IMR-90 (cell line): ENCODE measurements at regions not wholly inside any gene's neighbourhood (a gene's known extent, or its start where the extent isn't known, plus 50 kb on each side); places are given as distances from the start of the nearest gene placed in this dataset.

ENCODE experiments used
- ATAC-seq: fragments of 200-7000 bp; cut with Tn5 transposase; 2 replicates; pipeline ENCODE4 v1.9.1; 2020; ENCODE audit warnings: low read depth, mild to moderate bottlenecking, moderate library complexity
- BruUV-seq: library from RNA; stranded (reverse); fragments of 400-500 nt; replicated peaks from 2 replicates; lab custom pipeline; 2021; lab: Mats Ljungman, UMichigan
- CTCF ChIA-PET: fragments of 300-600 bp; formaldehyde crosslinking; extraction: SDS; loops from one replicate; lab custom pipeline; 2021; ENCODE audit warnings: antibody characterized with exemption; lab: Yijun Ruan, JAX
- POLR2A ChIA-PET: fragments of 300-600 bp; sonication (Branson Sonifier 250); formaldehyde crosslinking; loops from one replicate; lab custom pipeline; 2022; ENCODE audit warnings: antibody characterized with exemption; ENCODE audit not compliant: unreplicated experiment; lab: Charles Lee
- DNase-seq: peaks from one replicate; pipeline ENCODE4 v3.0.0; 2013
- H2AFZ ChIP-seq: replicated peaks from 2 replicates; pipeline ENCODE3; 2013; ENCODE audit warnings: low read length, mild to moderate bottlenecking; ENCODE audit not compliant: poor library complexity
- H2AK5ac ChIP-seq: 2 replicates; pipeline ENCODE4 v1.6.1; 2013; ENCODE audit warnings: low read depth, low read length, inconsistent platforms
- H2AK9ac ChIP-seq: replicated peaks from 2 replicates; pipeline ENCODE3; 2013; ENCODE audit warnings: mild to moderate bottlenecking, low read depth, low read length, moderate library complexity; ENCODE audit not compliant: poor library complexity
- H2BK120ac ChIP-seq: 2 replicates; pipeline ENCODE4 v1.6.1; 2013; ENCODE audit warnings: low read depth, low read length, inconsistent platforms
- H2BK15ac ChIP-seq: 3 replicates; pipeline ENCODE4 v1.6.1; 2013; ENCODE audit warnings: low read depth, low read length, inconsistent platforms
- H2BK20ac ChIP-seq: 2 replicates; pipeline ENCODE4 v1.6.1; 2013; ENCODE audit warnings: low read depth, mild to moderate bottlenecking, inconsistent platforms, low read length, moderate library complexity
- H2BK5ac ChIP-seq: 2 replicates; pipeline ENCODE4 v1.6.1; 2013; ENCODE audit warnings: mild to moderate bottlenecking, low read depth, low read length, inconsistent platforms; ENCODE audit not compliant: poor library complexity, severe bottlenecking
- H3K14ac ChIP-seq: replicated peaks from 2 replicates; pipeline ENCODE4 v1.6.1; 2013; ENCODE audit warnings: low read depth, low read length, inconsistent platforms
- H3K18ac ChIP-seq: 2 replicates; pipeline ENCODE4 v1.6.1; 2013; ENCODE audit warnings: low read depth, low read length, control low read depth
- H3K23ac ChIP-seq: 2 replicates; pipeline ENCODE4 v1.6.1; 2013; ENCODE audit warnings: low read depth, low read length, inconsistent platforms
- H3K27ac ChIP-seq: 2 replicates; pipeline ENCODE4 v1.5.1; 2013; ENCODE audit warnings: mild to moderate bottlenecking, control low read depth, low read length; ENCODE audit not compliant: insufficient read depth
- H3K27me3 ChIP-seq: 2 replicates; pipeline ENCODE4 v1.6.1; 2013; ENCODE audit warnings: low read length; ENCODE audit not compliant: control insufficient read depth, insufficient read depth
- H3K36me3 ChIP-seq: 2 replicates; pipeline ENCODE4 v1.6.1; 2013; ENCODE audit warnings: low read length, mixed read lengths; ENCODE audit not compliant: control insufficient read depth, insufficient read depth
- H3K4ac ChIP-seq: 2 replicates; pipeline ENCODE4 v1.6.1; 2013; ENCODE audit warnings: low read depth, low read length, inconsistent platforms
- H3K4me1 ChIP-seq: 2 replicates; pipeline ENCODE4 v1.6.1; 2013; ENCODE audit warnings: low read length, mixed read lengths; ENCODE audit not compliant: control insufficient read depth, insufficient read depth
- H3K4me2 ChIP-seq: 2 replicates; pipeline ENCODE4 v1.6.1; 2013; ENCODE audit warnings: low read depth, mild to moderate bottlenecking, control low read depth, low read length, moderate library complexity
- H3K4me3 ChIP-seq: 2 replicates; pipeline ENCODE4 v1.5.1; 2013; ENCODE audit warnings: low read depth, mild to moderate bottlenecking, control low read depth, low read length, moderate library complexity; ENCODE audit not compliant: insufficient read depth
- H3K56ac ChIP-seq: 2 replicates; pipeline ENCODE4 v1.6.1; 2013; ENCODE audit warnings: low read length, inconsistent platforms; ENCODE audit not compliant: insufficient read depth; ENCODE audit errors: extremely low read depth
- H3K79me1 ChIP-seq, 2 experiments: 2 replicates each; pipeline ENCODE4 v1.6.1; 2013; ENCODE audit warnings: low read length in 2 of 2, inconsistent platforms in 1 of 2, low read depth in 1 of 2
- H3K9ac ChIP-seq: 2 replicates; pipeline ENCODE4 v1.6.1; 2013; ENCODE audit warnings: low read depth, low read length, control low read depth
- H3K9me1 ChIP-seq: 2 replicates; pipeline ENCODE4 v1.6.1; 2013; ENCODE audit warnings: low read length, inconsistent platforms; ENCODE audit not compliant: insufficient read depth
- H3K9me3 ChIP-seq: 2 replicates; pipeline ENCODE4 v1.6.1; 2013; ENCODE audit warnings: low read length; ENCODE audit not compliant: control insufficient read depth, insufficient read depth
- H4K20me1 ChIP-seq: 2 replicates; pipeline ENCODE4 v1.6.1; 2013; ENCODE audit warnings: low read length, inconsistent platforms; ENCODE audit not compliant: insufficient read depth
- H4K5ac ChIP-seq: 2 replicates; pipeline ENCODE4 v1.6.1; 2013; ENCODE audit warnings: mild to moderate bottlenecking, low read depth, low read length, control low read depth
- H4K8ac ChIP-seq, 2 experiments: 2 replicates each; pipeline ENCODE4 v1.6.1; 2013; ENCODE audit warnings: low read depth in 2 of 2, low read length in 2 of 2, control low read depth in 1 of 2, inconsistent platforms in 1 of 2
- H4K91ac ChIP-seq: 2 replicates; pipeline ENCODE4 v1.6.1; 2013; ENCODE audit warnings: low read depth, low read length, inconsistent platforms; ENCODE audit not compliant: insufficient read depth
- FOS ChIP-seq: fragments of 150-350 bp; IDR thresholded peaks from 2 replicates; pipeline ENCODE4 v1.6.1; 2016; ENCODE audit warnings: low read depth, low read length
- MAFK ChIP-seq: IDR thresholded peaks from 2 replicates; pipeline ENCODE4 v1.6.1; 2012; ENCODE audit warnings: low read depth, low read length, improper control_type of control experiment
- RAD21 ChIP-seq: IDR thresholded peaks from 2 replicates; pipeline ENCODE4 v1.6.1; 2012; ENCODE audit warnings: low read length, improper control_type of control experiment
- RFX5 ChIP-seq: IDR thresholded peaks from 2 replicates; pipeline ENCODE4 v1.8.0; 2012; ENCODE audit warnings: low read depth, mild to moderate bottlenecking, low read length, moderate library complexity
- SMC3 ChIP-seq: fragments of 150-350 bp; IDR thresholded peaks from 2 replicates; pipeline ENCODE4 v1.6.1; 2016; ENCODE audit warnings: low read depth, mild to moderate bottlenecking, antibody characterized with exemption, low read length, moderate library complexity
- WGBS, 2 experiments: methylation state at CpG; one replicate each; pipeline versions ENCODE4 v1.1.5 to v1.1.7; 2013; ENCODE audit warnings: missing lambda C conversion rate in 2 of 2; ENCODE audit not compliant: insufficient read length in 1 of 2; ENCODE audit errors: extremely low coverage in 2 of 2; 5-methylcytosine and 5-hydroxymethylcytosine counted together
- dilution Hi-C: fragments of 300-500 bp; cut with HindIII; formaldehyde crosslinking; loops from one replicate; pipeline ENCODE4 v1.14.3; 2018; ENCODE audit warnings: low sequenced_read_pairs; ENCODE audit not compliant: unreplicated experiment
- in situ Hi-C: fragments of 300-500 bp; cut with MboI; formaldehyde crosslinking; loops from 3 replicates; pipeline ENCODE4 v1.14.3; 2019; ENCODE audit warnings: low sequenced_read_pairs, inconsistent platforms, mixed read lengths
- intact Hi-C: fragments of 100-400 bp; cut with micrococcal nuclease; formaldehyde crosslinking; loops from 2 replicates; pipeline ENCODE4 v1.10.0; 2022
- TF ChIP-seq, protein P1 (sequence below): fragments of 150-350 bp; IDR thresholded peaks from 2 replicates; pipeline ENCODE4 v1.6.1; 2016; ENCODE audit warnings: low read depth, mild to moderate bottlenecking, low read length, moderate library complexity, borderline replicate concordance
- TF ChIP-seq, protein P2 (sequence below): fragments of 150-350 bp; IDR thresholded peaks from 2 replicates; pipeline ENCODE4 v1.6.1; 2017; ENCODE audit warnings: mild to moderate bottlenecking, antibody characterized with exemption, low read length, low read depth

DNA sequence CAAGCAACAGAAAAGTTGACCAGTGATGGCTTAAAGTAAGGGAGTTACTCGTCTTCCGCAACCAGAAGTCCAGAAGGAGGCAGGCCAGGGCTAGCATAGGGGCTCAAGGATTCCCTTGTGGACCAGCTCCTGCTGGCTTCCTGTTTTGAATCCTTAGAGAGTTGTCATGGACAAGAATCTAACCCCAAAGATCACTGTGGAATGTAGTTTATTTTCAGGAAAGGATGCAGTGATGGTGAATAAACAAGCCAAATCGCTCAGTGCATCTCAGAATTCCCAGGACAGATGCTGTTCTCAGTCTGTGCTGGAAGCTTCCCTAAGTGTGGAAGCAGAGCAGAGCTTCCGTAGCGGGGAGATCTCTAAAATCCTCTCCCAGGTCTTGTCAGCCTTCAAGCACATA, 311.3 kb downstream of the C12orf75 start:
- H3K9me3 ChIP-seq: peaks cover 2% of the 10 kb centered on the region
- 0 out of 2 replicates have a peak overlapping the region, but pooled peaks have one; percentile 1 for H3K4ac ChIP-seq
- no peak overlapping the region for H4K5ac ChIP-seq
- H2AK5ac ChIP-seq: no peak overlapping the region
- H3K27ac ChIP-seq: no peak overlapping the region
- dilution Hi-C loops (no loop called here), in situ Hi-C loops (no loop called here), intact Hi-C loops (no loop called here)
- no peak overlapping the region for H4K91ac ChIP-seq
- H3K36me3 ChIP-seq: no peaks in the 10 kb centered on the region
- ChIA-PET CTCF (interaction anchor here (1.5 to 2.6 kb wide), 4 partner anchors 211 to 497 kb away, joined by 4 to 11 read pairs (median 6); partner anchors contain the start of gene NUAK1), POLR2A (no interaction called here)
- no peak overlapping the region for H2BK120ac ChIP-seq
- H2AFZ ChIP-seq: no peak overlapping the region
- ATAC-seq (peak; percentile 75), DNase-seq (peak; percentile 11)
- no peak overlapping the region for H3K14ac ChIP-seq
- no peak overlapping the region for H3K56ac ChIP-seq
- H2BK15ac ChIP-seq: no peak overlapping the region
- WGBS, 2 experiments: no CpG with 5 or more reads among the region's 5 CpGs
- H3K18ac ChIP-seq: no peak overlapping the region
- TF ChIP-seq, protein P1, sequence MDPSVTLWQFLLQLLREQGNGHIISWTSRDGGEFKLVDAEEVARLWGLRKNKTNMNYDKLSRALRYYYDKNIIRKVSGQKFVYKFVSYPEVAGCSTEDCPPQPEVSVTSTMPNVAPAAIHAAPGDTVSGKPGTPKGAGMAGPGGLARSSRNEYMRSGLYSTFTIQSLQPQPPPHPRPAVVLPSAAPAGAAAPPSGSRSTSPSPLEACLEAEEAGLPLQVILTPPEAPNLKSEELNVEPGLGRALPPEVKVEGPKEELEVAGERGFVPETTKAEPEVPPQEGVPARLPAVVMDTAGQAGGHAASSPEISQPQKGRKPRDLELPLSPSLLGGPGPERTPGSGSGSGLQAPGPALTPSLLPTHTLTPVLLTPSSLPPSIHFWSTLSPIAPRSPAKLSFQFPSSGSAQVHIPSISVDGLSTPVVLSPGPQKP: no peak
- peak; percentile 20; the same call in 1 of the 2 replicates for TF ChIP-seq RAD21
- no peak for TF ChIP-seq RFX5
- peak; percentile 24; the same call in 1 of the 2 replicates for TF ChIP-seq SMC3
- TF ChIP-seq, protein P2, sequence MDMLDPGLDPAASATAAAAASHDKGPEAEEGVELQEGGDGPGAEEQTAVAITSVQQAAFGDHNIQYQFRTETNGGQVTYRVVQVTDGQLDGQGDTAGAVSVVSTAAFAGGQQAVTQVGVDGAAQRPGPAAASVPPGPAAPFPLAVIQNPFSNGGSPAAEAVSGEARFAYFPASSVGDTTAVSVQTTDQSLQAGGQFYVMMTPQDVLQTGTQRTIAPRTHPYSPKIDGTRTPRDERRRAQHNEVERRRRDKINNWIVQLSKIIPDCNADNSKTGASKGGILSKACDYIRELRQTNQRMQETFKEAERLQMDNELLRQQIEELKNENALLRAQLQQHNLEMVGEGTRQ: no peak
- no peak for TF ChIP-seq FOS
- no peak for TF ChIP-seq MAFK
- no peak overlapping the region for H3K4me2 ChIP-seq
- H2AK9ac ChIP-seq: no peak overlapping the region
- H3K9me1 ChIP-seq: no peaks in the 10 kb centered on the region
- no peak overlapping the region for H3K4me3 ChIP-seq
- BruUV-seq: no TSS peak
- no peak overlapping the region for H3K9ac ChIP-seq
- H3K79me1 ChIP-seq: no peaks in the 10 kb centered on the region
- H3K23ac ChIP-seq: no peak overlapping the region
- H2BK5ac ChIP-seq: no peak overlapping the region
- H3K4me1 ChIP-seq: no peaks in the 10 kb centered on the region
- no peak overlapping the region; a peak in 1 of 4 replicates for H4K8ac ChIP-seq
- H4K20me1 ChIP-seq: no peaks in the 10 kb centered on the region
- H3K27me3 ChIP-seq: no peaks in the 10 kb centered on the region; the same call in 1 of the 2 replicates
- H2BK20ac ChIP-seq: no peak overlapping the region
